ENCODE measurements at regions not wholly inside any gene's neighbourhood (a gene's known extent, or its start where the extent isn't known, plus 50 kb on each side); places are given as distances from the start of the nearest gene placed in this dataset.

- DNase-seq (ENCODE audit: low spot score): no peak
These were observed 126.3 kb upstream of the JUN start for GRCh38 chr1:58909914-58910681.

GRCh38 chr1:58911841-58912499, 128.1 kb upstream of the JUN start:
- DNase-seq (ENCODE audit: low spot score): no peak

- DNase-seq (ENCODE audit: low spot score): no peak
These were observed 131.1 kb upstream of the JUN start for GRCh38 chr1:58914925-58915324.

GRCh38 chr1:58917436-58917835, 133.6 kb upstream of the JUN start:
- no peak for DNase-seq (ENCODE audit: low spot score)

- DNase-seq (ENCODE audit: low spot score): no peak
These were observed 135.5 kb upstream of the JUN start for GRCh38 chr1:58919226-58919958.

GRCh38 chr1:58919959-58920321, 136.1 kb upstream of the JUN start:
- DNase-seq (ENCODE audit: low spot score): no peak

- no peak for DNase-seq (ENCODE audit: low spot score)
These were observed 137.5 kb upstream of the JUN start for GRCh38 chr1:58921342-58921741.

GRCh38 chr1:58921751-58922150, 137.9 kb upstream of the JUN start:
- DNase-seq (ENCODE audit: low spot score): no peak

GRCh38 chr1:58922302-58923089, 138.6 kb upstream of the JUN start:
- no peak for DNase-seq (ENCODE audit: low spot score)

- DNase-seq (ENCODE audit: low spot score): no peak
These were observed 139.2 kb upstream of the JUN start for GRCh38 chr1:58923090-58923470.

GRCh38 chr1:58924016-58924565, 140.2 kb upstream of the JUN start:
- DNase-seq (ENCODE audit: low spot score): no peak

GRCh38 chr1:58924821-58925220, 141.0 kb upstream of the JUN start:
- no peak for DNase-seq (ENCODE audit: low spot score)

- DNase-seq (ENCODE audit: low spot score): no peak
These were observed 141.4 kb upstream of the JUN start for GRCh38 chr1:58925247-58925646.

GRCh38 chr1:58926152-58926551, 142.3 kb upstream of the JUN start:
- DNase-seq (ENCODE audit: low spot score): no peak

GRCh38 chr1:58927041-58927721, 143.3 kb upstream of the JUN start:
- DNase-seq (ENCODE audit: low spot score): no peak

- no peak for DNase-seq (ENCODE audit: low spot score)
These were observed 143.9 kb upstream of the JUN start for GRCh38 chr1:58927722-58928085.

GRCh38 chr1:58928514-58928913, 144.7 kb upstream of the JUN start:
- DNase-seq (ENCODE audit: low spot score): no peak

- no peak for DNase-seq (ENCODE audit: low spot score)
These were observed 146.0 kb upstream of the JUN start for GRCh38 chr1:58929671-58930325.

- DNase-seq (ENCODE audit: low spot score): no peak
These were observed 147.2 kb upstream of the JUN start for GRCh38 chr1:58931024-58931423.

- DNase-seq (ENCODE audit: low spot score): no peak
These were observed 147.9 kb upstream of the JUN start for GRCh38 chr1:58931756-58932155.

Measured in mesenteric fat pad (tissue), 1 donor.